Germinal center (tissue), 1 donor: ENCODE measurements at regions not wholly inside any gene's neighbourhood (a gene's known extent, or its start where the extent isn't known, plus 50 kb on each side); places are given as distances from the start of the nearest gene placed in this dataset.

Experiments
- DNase-seq: peaks from one replicate; pipeline ENCODE4 v3.0.0; 2012; ENCODE audit warnings: mixed read lengths, low spot score

- DNase-seq, result no peak
These were observed 349.0 kb upstream of the NCAM2 start for GRCh38 chr21:20649231-20649630.

DNA sequence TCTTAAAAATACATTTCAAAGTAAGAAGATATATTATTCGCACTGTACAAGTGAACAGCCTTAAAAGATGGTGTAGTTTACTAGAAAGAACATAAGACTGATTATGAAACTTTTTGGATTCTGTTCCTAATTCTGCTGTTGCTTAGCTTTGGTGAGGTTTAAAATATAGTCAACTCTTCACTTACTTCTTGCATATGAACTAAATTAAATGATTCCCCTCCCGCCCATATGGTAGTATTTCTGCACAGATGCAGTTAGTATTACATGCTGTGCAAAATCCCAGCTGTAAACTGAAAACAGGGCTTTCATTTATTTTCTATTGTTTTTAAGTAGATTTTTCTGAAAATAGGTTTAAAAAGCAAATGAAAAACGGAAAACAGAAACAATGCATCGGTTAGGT, 345.4 kb upstream of the NCAM2 start:
- DNase-seq, result no peak

GRCh38 chr21:20661246-20661645, 337.0 kb upstream of the NCAM2 start:
- no peak for DNase-seq

GRCh38 chr21:20661745-20662422, 336.3 kb upstream of the NCAM2 start:
- DNase-seq, result no peak

DNA sequence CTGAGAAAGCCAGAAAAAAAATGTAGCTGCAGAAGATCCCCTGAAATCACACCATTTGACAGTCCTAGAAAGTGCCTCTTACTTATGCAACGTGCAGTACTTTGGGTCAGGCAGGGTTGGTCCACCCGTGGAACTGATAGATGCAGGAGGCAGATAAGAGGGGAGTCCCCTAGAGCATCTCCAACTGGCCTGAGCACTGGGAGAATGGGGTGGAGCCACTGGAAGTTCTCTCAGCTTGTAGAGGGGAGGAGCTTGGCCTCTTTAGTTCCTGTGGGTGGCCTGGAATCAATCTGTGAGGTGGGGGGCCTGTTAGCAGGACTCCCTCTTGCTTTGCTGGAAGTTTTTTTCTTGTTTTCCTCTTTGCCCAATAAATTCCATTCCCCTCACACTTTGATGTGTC, 335.7 kb upstream of the NCAM2 start:
- DNase-seq, result no peak

DNA sequence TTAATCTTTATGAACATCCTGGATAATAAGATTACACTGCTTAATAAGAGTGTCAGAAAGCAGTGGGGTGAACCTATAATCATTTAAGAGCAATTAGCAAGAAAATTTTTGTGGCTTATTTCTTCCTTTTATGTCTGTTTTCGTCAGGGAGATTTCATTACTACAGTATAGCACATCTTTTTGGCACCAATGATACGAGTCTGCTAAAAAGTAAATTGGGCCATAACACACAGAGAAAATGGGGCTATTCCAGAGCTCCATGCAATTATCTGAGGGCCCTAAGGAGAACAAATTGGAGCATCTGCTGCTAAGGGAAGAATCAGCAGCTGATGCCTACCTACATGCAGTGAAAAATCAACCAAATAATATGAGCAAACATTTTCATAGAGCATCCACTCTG, 330.3 kb upstream of the NCAM2 start:
- no peak for DNase-seq

- no peak for DNase-seq
These were observed 312.7 kb upstream of the NCAM2 start for GRCh38 chr21:20685475-20685874.

DNA sequence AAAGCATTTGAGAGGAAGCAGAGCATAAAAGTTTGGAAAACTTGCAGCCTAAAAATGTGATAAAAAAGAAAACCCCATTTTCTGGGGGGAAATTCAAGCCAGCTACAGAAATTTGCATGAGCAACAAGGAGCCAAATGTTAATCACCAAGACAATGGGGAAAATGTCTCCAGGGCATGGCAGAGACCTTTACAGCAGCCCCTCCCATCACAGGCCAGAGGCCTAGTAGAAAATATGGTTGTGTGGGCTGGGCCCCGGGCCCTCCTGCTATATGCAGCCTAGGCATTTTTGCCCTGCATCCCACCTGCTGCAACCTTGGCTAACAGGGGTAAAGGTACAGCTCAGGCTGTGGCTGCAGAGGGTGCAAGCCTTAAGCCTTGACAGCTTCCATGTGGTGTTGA, 299.6 kb upstream of the NCAM2 start:
- no peak for DNase-seq

GRCh38 chr21:20701235-20701634, 297.0 kb upstream of the NCAM2 start:
- DNase-seq, result no peak

- DNase-seq, result no peak
These were observed 295.0 kb upstream of the NCAM2 start for GRCh38 chr21:20703112-20703767.

DNA sequence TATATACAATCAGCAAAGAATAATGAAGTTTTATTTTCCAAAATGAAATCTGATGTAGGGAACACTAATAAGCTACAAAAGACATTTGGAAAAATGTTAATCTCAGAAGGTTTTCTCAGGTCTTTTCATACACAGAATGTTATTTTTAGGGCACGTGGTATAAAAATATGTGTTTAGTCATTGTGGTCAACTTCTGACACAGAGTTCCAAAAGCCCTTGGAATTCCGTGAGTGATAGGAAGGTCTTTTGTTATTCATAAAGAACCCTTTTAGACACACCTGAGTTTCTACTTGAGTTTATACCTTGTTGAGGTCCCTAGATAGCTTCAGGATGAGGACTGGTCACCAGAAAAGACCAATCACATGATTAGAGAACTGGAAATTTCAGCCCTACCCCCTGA, 277.6 kb upstream of the NCAM2 start:
- no peak for DNase-seq

GRCh38 chr21:20721151-20721550, 277.1 kb upstream of the NCAM2 start:
- no peak for DNase-seq

- DNase-seq, result no peak
These were observed 269.5 kb upstream of the NCAM2 start for GRCh38 chr21:20728691-20729090.

GRCh38 chr21:20729376-20729775, 268.8 kb upstream of the NCAM2 start:
- DNase-seq, result no peak

DNA sequence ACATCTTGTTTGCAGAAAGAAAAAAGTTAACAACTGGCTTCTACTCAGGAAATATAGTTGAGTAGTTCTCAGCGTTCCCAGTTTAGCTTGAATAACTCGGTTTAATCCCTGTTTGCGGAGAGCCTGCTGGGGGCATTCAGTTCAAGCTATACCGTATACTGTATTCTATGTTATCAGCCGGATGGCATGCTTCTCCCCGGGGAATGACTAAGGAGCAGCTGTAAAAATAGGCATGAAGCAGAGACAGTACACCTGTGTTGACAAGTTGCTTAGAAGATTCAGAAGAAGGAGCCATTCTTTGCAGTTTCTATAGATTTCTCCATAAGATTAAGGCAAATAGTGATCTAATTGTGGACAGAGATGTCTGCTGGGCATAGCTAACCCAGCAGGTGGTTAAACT, 267.8 kb upstream of the NCAM2 start:
- no peak for DNase-seq

DNA sequence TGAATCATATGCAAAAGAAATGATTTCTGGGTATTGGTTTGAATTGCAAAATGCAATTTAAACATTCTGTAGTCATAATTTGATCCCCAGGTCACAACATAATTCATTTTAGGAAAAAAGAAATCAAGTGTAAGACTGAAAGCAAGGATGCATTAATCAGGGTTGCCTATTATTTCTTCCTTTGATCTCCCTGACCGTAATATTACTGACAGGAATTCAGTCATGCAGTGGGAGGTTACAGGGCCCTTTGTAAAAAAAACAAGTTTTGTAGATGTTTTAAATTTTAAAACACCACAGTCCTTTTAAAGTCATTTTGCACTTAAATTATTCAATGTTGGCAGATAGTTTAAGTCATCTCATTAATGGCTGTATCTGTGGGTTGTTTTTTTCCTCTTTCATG, 263.0 kb upstream of the NCAM2 start:
- DNase-seq, result no peak

GRCh38 chr21:20737227-20737913, 260.8 kb upstream of the NCAM2 start:
- no peak for DNase-seq

- no peak for DNase-seq
These were observed 258.8 kb upstream of the NCAM2 start for GRCh38 chr21:20739421-20739820.

GRCh38 chr21:20741445-20741844, 256.8 kb upstream of the NCAM2 start:
- DNase-seq, result no peak

- DNase-seq, result no peak
These were observed 238.0 kb upstream of the NCAM2 start for GRCh38 chr21:20760221-20760620.

DNA sequence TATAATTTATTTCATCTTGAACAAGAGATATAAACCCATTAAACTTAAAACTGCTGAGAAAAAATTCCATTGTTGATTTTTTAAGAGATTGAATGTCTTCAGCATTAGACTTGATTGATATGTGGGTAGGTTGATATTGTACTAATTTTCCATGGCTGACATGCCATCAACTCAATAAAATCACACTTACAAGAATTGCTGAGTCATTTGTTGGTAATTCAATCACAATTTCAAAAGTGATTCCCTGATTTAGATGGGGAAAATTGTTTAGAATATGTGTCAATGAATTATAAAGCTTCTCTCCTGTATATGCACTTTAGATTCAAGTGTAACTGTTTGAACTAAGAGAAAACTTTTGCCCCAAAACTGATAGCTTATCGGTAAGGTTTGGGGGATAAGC, 223.5 kb upstream of the NCAM2 start:
- no peak for DNase-seq

DNA sequence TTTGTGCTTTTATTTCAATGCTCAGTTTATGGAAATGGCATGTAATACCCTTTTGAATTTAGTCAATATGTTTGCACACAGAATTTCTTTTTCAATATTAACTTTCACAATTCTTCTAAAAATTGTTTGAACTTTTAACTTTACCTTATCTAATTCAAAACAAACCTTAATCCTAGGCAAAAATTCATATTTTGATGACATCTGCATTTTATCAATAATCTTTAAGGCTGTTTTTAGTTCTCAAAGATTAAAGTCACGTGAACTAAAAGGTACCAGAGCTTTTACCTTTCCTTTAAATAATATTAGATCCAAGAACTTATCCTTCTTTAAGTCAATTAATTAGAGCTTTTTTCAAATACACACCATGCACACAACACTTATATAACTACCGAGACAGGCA, 218.9 kb upstream of the NCAM2 start:
- no peak for DNase-seq

DNA sequence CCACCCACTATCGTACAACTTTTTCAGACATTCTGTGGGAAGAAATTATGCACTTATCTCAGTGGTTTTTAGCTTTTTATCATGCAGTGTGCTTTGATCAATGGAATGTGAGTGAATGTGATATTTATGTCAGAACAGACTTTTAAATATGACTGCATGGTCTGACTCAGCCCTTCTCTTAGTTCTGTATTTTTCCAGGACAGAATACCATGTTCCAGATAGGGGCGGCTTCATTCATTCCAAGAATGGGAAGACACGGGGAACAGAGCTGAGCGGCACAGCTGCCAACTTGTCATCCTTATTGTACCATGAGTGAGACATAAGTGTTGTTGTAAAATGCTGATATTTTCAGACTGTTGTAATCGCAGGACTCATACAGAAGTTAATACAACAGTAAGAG, 214.6 kb upstream of the NCAM2 start:
- DNase-seq, result no peak
